Adrenal gland (tissue), 5 donors: ENCODE measurements at regions not wholly inside any gene's neighbourhood (a gene's known extent, or its start where the extent isn't known, plus 50 kb on each side); places are given as distances from the start of the nearest gene placed in this dataset.
"Not testable (repeated sequence)": the region's sequence is repeated elsewhere in the genome, so short reads cannot be mapped to it uniquely, and the experiment has no call there.

Experiments used
- CTCF ChIP-seq, 6 experiments: fragments of 450-650 bp in 4 of 6; fragments of 200-600 bp in 2 of 6; sonication (generic) in 1 of 6; IDR thresholded peaks; 1 replicate in 5 of 6; 2 replicates in 1 of 6; pipeline versions ENCODE4 v1.5.1 to v1.8.0; 2016 to 2021; ENCODE audit warnings: antibody characterized with exemption in 6 of 6, mild to moderate bottlenecking in 2 of 6, moderate library complexity in 1 of 6
- POLR2A ChIP-seq, 2 donors: fragments of 450-650 bp; IDR thresholded peaks; one replicate each; pipeline ENCODE4 v1.6.1; 2017; ENCODE audit warnings: antibody characterized with exemption in 2 of 2, mild to moderate bottlenecking in 2 of 2, moderate library complexity in 1 of 2
- donor health status: DM: no; HTN: no; CAD: no.

- not testable (repeated sequence) for TF ChIP-seq POLR2A, CTCF (IDR thresholded peaks at IDR 0.05)
Observed at GRCh38 chr7:108673699-108674098, 104.0 kb downstream of the DNAJB9 start.
